Activated naive CD4-positive, alpha-beta T cell treated with anti-CD3 and anti-CD28 coated beads, Interleukin-2, amount 50 U/mL, for 24 hours (primary cell): ENCODE measurements at regions not wholly inside any gene's neighbourhood (a gene's known extent, or its start where the extent isn't known, plus 50 kb on each side); places are given as distances from the start of the nearest gene placed in this dataset.

Source experiments
- H3K27ac Mint-ChIP-seq: one replicate; pipeline ENCODE4 v1.8.0; 2021; ENCODE audit warnings: mild to moderate bottlenecking, mixed read lengths
- H3K27me3 Mint-ChIP-seq: one replicate; pipeline ENCODE4 v1.8.0; 2021; ENCODE audit warnings: mixed read lengths
- H3K36me3 Mint-ChIP-seq: one replicate; pipeline ENCODE4 v1.8.0; 2021; ENCODE audit warnings: mixed read lengths
- H3K4me1 Mint-ChIP-seq: one replicate; pipeline ENCODE4 v1.8.0; 2021; ENCODE audit warnings: mixed read lengths
- H3K4me3 Mint-ChIP-seq: one replicate; pipeline ENCODE4 v1.8.0; 2021; ENCODE audit warnings: mild to moderate bottlenecking, mixed read lengths
- H3K9me3 Mint-ChIP-seq: one replicate; pipeline ENCODE4 v1.8.0; 2021; ENCODE audit warnings: mixed read lengths

DNA sequence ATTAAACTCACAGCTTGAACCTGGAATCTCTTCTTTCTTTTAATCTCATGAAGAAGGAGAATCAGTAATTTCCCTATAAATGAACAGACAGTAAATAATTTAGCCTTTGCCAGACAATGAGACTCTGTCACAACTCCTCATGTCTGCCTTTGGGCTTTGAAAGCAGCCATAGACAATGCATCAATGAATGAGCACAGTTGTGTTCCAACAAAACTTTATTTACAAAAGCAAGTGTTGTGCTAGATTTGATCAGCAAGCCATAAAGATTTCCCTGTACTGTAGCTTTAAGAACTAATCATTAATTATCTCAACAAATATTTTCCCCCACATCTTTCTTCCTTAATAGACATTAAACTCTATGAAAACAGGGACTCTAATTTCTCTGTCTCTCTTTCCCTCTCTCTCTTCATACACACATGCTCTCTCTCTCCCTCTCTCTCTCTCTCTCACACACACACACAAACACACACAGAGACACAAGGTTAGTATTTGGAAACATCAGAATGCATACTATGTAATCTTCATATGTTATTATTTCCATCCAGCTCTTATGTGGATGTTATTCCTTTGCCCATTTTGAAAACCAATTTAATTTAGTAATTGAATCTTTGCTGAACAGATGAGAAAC is 1209.8 kb upstream of the CDH6 start:
- no peaks in the 10 kb centered on the region for H3K4me1 Mint-ChIP-seq
- no peak overlapping the region for H3K27ac Mint-ChIP-seq
- no peaks in the 10 kb centered on the region for H3K36me3 Mint-ChIP-seq
- H3K27me3 Mint-ChIP-seq = no peaks in the 10 kb centered on the region
- H3K9me3 Mint-ChIP-seq = no peaks in the 10 kb centered on the region
- no peak overlapping the region for H3K4me3 Mint-ChIP-seq

DNA sequence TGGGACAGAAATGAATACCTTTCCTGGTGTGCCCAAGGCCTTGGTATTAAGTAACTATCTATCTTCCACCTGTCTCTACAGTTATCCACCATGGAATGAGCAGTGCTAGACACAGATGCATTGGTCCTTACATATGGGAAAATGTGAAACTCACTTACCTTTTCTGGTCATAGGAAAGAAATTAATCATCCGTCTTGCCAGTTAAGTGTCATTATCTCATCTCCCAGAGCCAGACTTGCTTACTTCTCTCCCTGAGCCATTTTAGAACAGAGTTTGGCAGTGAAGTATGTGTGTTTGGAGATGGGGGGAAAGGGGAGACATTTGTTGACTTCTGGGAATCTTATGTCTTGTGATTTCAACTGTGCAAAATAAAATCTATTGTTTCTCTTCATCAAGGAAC is 1211.0 kb upstream of the CDH6 start:
- H3K4me3 Mint-ChIP-seq = no peak overlapping the region
- no peaks in the 10 kb centered on the region for H3K27me3 Mint-ChIP-seq
- no peaks in the 10 kb centered on the region for H3K4me1 Mint-ChIP-seq
- peaks cover 5% of the 10 kb centered on the region for H3K9me3 Mint-ChIP-seq
- H3K36me3 Mint-ChIP-seq = no peaks in the 10 kb centered on the region
- H3K27ac Mint-ChIP-seq = no peak overlapping the region

DNA sequence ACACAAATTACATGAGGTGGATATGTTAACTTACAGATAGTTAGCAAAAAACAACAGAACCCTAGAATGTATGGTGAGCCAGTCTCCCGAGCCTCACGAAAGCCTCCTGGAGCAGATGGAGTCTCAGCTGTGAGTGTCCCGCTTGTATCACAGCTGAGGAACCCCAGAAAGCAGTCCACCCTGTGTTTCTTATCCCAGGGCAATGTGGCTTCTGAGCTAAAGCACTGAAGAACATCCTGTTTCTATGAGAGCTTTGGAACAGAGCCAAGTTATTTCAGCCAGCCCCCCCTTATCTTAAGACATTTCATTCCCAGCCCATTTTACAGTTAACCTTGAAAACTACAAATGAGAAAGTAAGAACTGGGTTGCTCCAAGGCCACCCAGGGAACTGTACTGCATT is 1220.9 kb upstream of the CDH6 start:
- no peak overlapping the region for H3K27ac Mint-ChIP-seq
- H3K9me3 Mint-ChIP-seq = no peaks in the 10 kb centered on the region
- H3K27me3 Mint-ChIP-seq = no peaks in the 10 kb centered on the region
- no peaks in the 10 kb centered on the region for H3K4me1 Mint-ChIP-seq
- H3K36me3 Mint-ChIP-seq = no peaks in the 10 kb centered on the region
- no peak overlapping the region for H3K4me3 Mint-ChIP-seq

DNA sequence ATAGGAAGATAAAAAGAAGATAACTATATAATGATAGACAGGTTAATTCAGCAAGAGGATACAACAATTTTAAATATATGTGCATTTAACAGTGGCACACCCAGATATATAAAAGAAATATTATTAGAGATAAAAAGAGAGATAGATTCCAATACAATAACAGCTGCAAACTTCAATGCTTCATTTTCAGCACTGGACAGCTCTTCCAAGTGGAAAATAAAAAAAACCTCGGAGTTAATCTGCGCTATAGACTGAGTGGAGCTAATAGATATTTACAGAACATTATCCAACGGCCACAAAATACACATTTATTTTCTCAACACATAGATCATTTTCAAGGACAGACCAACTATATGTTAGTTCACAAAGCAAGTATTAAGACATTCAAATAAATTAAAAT is 1229.5 kb upstream of the CDH6 start:
- Mint-ChIP-seq H3K4me3 (no peak overlapping the region), H3K36me3 (no peaks in the 10 kb centered on the region), H3K4me1 (no peaks in the 10 kb centered on the region), H3K9me3 (peaks cover 14% of the 10 kb centered on the region), H3K27ac (no peak overlapping the region), H3K27me3 (no peaks in the 10 kb centered on the region)

DNA sequence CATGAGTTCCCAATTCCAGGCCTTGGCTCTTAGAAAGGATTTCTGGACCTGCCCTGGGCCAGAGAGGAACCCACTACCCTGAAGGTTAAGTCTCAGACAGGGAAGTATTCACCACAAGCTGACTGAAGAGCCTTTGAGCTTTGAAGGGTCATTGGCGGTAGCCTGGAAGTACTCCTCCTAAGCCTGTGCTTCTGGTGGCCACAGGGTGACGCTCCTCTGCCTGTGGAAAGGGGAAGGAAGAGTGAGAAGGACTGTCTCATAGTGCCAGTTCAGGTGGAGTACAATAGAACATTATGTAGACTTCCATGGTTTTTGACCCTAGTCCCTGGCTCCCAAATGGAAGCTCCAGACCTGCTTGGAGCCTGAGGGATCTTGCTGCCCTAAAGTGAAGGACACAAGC is 1233.2 kb upstream of the CDH6 start:
- peaks cover 14% of the 10 kb centered on the region for H3K9me3 Mint-ChIP-seq
- H3K4me1 Mint-ChIP-seq = no peaks in the 10 kb centered on the region
- no peak overlapping the region for H3K27ac Mint-ChIP-seq
- H3K4me3 Mint-ChIP-seq = no peak overlapping the region
- H3K36me3 Mint-ChIP-seq = no peaks in the 10 kb centered on the region
- H3K27me3 Mint-ChIP-seq = no peaks in the 10 kb centered on the region

DNA sequence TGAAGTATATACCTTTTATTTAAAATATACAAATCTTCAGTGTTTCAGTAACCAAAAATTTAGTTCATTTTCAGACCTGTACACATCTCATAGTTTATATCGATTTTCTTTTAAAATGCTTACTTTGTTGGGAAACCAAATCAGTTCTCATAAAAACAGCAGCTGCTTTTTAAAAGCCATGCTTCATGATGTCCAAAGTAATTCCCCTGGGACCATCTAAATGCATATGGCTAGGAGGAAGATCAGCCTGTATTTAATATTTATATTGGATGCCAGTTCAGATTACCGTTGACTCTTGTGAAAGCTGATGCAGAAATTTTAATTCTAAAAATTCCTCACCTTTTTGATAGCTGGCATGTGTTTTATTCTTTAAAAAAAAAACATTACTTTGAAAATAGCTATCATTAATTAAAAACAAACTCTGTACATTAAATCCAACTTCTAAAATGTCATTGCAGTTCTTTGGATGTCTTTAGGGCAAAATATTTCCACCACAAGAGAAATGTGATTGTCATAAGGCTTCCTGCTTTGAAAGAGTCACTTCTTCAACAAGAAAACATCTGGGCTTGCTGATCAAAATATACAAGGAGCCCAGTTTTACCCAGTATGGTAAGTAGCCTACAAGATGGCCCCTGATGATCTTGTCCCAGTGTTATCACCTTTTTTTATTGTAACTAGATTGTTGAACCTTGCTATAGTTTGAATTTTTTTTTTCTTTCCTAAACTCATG is 1242.9 kb upstream of the CDH6 start:
- Mint-ChIP-seq H3K4me1 (no peaks in the 10 kb centered on the region), H3K9me3 (peaks cover 4% of the 10 kb centered on the region)

DNA sequence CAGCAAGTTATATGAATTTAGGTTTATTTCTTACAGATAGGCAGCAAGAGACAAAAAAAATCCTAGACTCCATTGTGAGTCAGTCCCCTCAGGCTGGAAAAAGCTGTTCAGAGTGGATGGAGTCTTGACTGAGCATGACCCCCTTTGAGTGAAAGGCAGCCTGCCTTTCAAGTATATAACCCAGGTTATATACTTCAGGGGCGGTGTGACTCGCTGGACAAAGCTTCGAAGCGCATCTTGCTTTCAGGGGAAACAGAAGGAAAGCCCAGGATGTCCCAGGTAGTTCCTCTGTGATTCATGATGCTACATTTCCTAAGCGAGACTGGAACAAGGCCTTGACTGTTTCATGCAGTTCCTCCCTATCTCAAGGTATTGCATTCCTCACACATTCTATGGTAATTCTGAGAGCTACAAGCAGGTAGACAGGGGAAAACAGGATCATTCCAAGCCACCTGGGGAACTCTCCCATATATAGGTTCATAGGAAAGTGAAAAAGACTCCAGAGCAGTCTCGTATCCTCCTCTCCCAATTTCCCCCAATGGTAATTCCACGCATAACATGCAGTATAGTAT is 1244.1 kb upstream of the CDH6 start:
- no peaks in the 10 kb centered on the region for H3K36me3 Mint-ChIP-seq
- H3K9me3 Mint-ChIP-seq = peaks cover 4% of the 10 kb centered on the region
- no peaks in the 10 kb centered on the region for H3K4me1 Mint-ChIP-seq
- H3K27ac Mint-ChIP-seq = no peak overlapping the region
- no peaks in the 10 kb centered on the region for H3K27me3 Mint-ChIP-seq
- no peak overlapping the region for H3K4me3 Mint-ChIP-seq

More for the DNA sequence above, 1242.9 kb upstream of the CDH6 start:
- Mint-ChIP-seq H3K27ac (no peak overlapping the region), H3K4me3 (no peak overlapping the region), H3K27me3 (no peaks in the 10 kb centered on the region), H3K36me3 (no peaks in the 10 kb centered on the region)

DNA sequence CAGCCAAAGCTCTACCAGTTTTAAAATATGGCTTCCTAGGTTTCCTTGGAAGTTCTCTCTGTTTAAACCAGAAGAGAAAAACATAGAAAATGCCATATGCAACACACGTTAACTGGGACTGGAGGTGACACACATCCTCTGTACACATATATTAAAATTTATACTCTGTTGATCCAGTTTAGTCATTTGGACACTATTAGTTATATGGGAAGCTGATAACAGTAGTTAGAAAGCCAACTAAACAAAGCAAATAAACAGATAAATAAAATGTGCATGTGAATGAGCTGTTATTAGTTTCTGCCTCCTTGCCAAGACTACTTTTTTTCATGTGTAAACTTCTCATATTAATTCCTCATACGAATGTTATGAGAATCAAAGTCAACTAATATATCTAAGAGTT is 1249.2 kb upstream of the CDH6 start:
- Mint-ChIP-seq H3K27me3 (no peaks in the 10 kb centered on the region), H3K4me3 (no peak overlapping the region), H3K4me1 (no peaks in the 10 kb centered on the region), H3K36me3 (no peaks in the 10 kb centered on the region), H3K9me3 (no peaks in the 10 kb centered on the region), H3K27ac (no peak overlapping the region)

DNA sequence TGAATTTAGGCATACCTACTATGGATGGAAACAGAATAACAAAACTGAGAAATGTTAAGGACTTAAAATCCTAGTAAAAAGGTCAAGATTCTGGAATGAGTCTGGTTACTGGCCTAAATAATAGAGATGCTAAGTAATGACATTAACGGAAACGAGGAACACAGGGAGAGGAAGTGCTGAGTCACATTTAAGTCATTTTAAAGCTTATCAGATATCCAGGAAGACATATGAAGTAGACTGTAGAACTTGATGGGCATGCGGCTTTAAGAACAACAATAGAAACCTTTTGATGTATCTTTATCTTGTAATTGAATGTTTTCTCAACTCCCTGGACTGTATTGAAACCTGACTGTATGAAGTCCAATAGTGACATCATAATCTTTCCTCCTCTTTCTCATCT is 1251.4 kb upstream of the CDH6 start:
- H3K36me3 Mint-ChIP-seq = no peaks in the 10 kb centered on the region
- no peak overlapping the region for H3K27ac Mint-ChIP-seq
- H3K9me3 Mint-ChIP-seq = no peaks in the 10 kb centered on the region
- H3K27me3 Mint-ChIP-seq = no peaks in the 10 kb centered on the region
- H3K4me1 Mint-ChIP-seq = no peaks in the 10 kb centered on the region
- H3K4me3 Mint-ChIP-seq = no peak overlapping the region

DNA sequence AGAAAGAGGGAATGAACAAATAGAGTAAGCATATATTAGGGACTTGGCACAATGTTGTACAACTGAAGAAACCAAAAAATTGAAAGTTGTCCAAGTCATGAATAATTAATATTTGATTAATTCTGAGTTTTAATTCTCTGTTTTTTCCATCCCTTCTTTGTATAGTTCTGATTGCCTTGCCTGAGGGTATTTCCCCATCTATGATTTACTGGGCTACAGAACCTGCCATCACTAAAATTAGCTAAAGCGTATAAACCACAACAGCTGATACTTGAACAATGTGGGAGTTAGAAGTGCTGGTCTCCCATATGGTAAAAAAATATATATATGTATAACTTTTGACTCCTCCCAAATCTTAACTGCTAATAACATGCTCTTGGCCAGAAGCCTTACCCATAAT is 1253.5 kb upstream of the CDH6 start:
- Mint-ChIP-seq H3K27ac (no peak overlapping the region), H3K9me3 (no peaks in the 10 kb centered on the region), H3K27me3 (no peaks in the 10 kb centered on the region), H3K4me1 (no peaks in the 10 kb centered on the region), H3K36me3 (no peaks in the 10 kb centered on the region), H3K4me3 (no peak overlapping the region)

DNA sequence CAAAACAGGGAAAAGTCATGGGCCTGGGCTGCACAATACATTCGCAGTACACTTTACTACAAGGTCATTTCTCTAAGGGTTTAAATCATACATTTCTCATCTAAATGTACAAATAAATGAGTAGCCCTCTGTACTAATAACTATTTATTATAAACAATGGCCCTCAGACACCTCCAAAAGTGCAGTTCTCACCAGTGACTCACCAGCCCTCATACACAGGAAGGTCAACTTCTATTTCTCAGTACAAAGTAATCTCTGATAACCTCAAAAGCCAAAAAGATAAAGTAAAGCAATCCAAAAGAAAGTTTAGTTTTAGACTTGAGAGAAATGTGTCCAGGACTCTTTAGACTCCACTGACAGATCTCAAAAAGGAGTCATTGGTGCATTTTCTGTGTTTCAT is 1258.1 kb upstream of the CDH6 start:
- no peaks in the 10 kb centered on the region for H3K9me3 Mint-ChIP-seq
- no peaks in the 10 kb centered on the region for H3K27me3 Mint-ChIP-seq
- no peak overlapping the region for H3K4me3 Mint-ChIP-seq
- no peaks in the 10 kb centered on the region for H3K36me3 Mint-ChIP-seq
- H3K27ac Mint-ChIP-seq = no peak overlapping the region
- H3K4me1 Mint-ChIP-seq = no peaks in the 10 kb centered on the region

DNA sequence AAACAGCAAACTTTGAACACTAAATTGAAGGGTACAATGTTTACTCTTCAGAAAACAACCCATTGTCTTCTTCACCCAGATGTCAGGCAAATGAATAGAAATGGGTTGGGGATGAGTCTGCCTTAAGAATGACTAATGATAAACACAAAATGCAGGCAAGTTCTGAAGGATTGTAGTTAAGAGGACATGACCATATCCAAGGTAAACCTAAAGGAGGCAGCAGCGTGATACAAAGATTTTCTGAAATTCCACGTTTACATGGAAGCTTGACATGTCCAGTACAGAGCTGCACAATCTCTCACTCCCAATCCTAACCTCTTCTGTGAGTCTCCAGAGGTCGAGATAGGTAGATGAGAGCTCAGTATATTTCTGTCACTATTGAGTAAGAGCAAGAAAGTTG is 1263.2 kb upstream of the CDH6 start:
- Mint-ChIP-seq H3K36me3 (no peaks in the 10 kb centered on the region), H3K9me3 (peaks cover 4% of the 10 kb centered on the region), H3K4me3 (no peak overlapping the region), H3K27ac (no peak overlapping the region), H3K27me3 (no peaks in the 10 kb centered on the region), H3K4me1 (no peaks in the 10 kb centered on the region)

DNA sequence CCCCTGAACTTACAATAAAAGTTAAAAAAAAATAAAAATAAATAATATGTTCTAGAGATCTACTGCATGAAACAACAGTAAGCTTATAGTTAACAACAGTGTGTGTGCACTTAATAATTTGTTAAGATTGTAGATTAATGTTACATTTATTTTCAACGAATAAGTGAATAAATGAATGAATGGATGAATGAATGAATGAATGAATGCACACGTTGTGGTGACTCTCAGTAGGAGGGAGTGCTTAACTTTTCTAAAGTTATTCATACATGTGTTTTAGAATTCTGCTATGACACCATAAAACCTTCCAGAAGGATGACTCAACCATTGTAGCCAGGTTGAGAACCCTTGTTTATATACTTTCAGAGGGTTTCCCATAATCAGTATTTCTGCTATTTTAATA is 1269.4 kb upstream of the CDH6 start:
- Mint-ChIP-seq H3K4me3 (no peak overlapping the region), H3K9me3 (peaks cover 15% of the 10 kb centered on the region), H3K36me3 (no peaks in the 10 kb centered on the region), H3K27ac (no peak overlapping the region), H3K4me1 (no peaks in the 10 kb centered on the region), H3K27me3 (no peaks in the 10 kb centered on the region)

DNA sequence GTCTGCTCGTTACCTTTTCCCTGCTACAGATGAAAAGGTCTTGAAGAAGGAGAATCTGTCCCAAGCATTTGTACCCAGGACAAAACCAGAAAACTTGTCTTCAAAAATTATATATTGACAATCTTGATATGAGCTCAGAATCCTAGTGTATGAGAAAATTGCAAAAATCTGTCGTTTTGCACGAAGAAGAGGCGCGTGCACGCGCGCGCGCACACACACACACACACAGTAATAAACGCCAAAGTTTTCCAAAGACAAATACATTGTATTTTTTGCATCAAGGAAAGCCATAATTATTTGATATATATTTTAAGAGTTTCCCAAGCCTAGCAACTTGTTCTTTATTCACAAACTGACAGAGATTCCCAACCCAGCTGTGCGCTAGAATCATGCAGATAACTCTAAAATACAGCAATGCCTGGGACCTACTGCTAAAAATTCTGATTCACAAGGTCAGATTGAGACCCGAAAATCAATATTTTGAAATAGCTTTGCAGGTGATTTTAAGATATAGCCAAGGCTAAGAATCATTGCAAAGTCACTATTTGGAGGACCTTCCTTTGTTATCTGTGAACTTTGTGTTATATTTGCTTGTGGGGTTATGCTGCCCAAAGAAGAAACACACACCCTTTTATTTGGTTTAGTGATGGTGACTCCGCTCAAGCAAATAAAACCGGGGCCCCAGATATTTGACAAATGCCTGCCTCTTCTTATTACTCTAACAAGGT is 1287.7 kb upstream of the CDH6 start:
- Mint-ChIP-seq H3K36me3 (no peaks in the 10 kb centered on the region), H3K27ac (no peak overlapping the region), H3K9me3 (no peaks in the 10 kb centered on the region), H3K27me3 (no peaks in the 10 kb centered on the region), H3K4me3 (no peak overlapping the region), H3K4me1 (no peaks in the 10 kb centered on the region)

DNA sequence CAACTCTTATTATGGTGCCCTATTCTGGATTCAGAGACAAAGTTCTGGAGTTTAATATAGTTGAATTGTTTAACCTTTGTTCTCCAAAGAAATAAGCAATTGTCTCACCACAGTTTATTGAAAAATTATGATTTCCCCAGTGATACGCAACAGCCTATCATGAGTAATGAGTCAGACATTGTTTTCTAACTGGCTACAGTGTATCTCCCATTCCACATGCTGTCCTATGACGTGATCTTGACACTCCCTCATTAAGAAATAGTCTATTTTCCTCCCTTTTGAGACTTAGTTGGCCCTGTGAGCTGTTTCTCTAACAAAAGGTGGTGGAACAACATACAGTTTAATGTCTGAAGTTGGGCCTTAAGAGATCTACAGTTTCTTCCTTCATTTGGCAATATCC is 1290.6 kb upstream of the CDH6 start:
- H3K4me1 Mint-ChIP-seq = no peaks in the 10 kb centered on the region
- H3K36me3 Mint-ChIP-seq = no peaks in the 10 kb centered on the region
- no peak overlapping the region for H3K4me3 Mint-ChIP-seq
- H3K27me3 Mint-ChIP-seq = no peaks in the 10 kb centered on the region
- no peaks in the 10 kb centered on the region for H3K9me3 Mint-ChIP-seq
- no peak overlapping the region for H3K27ac Mint-ChIP-seq

DNA sequence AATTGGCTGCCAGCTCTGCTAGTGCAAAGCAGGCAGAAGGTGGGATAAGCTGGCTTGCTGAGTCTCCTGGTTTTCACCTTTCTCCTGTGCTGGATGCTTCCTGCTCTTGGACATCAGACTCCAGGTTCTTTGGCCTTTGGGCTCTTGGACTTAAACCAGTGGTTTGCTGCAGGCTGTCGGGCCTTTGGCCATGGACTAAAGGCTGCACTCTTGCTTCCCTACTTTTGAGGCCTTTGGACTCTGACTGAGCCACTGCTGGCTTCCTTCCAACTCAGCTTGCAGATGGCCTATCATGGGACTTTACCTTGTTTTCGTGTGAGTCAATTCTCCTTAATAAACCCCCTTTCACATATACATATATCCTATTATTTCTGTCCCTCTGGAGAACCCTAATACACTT is 1293.9 kb upstream of the CDH6 start:
- no peak overlapping the region for H3K4me3 Mint-ChIP-seq
- H3K4me1 Mint-ChIP-seq = no peaks in the 10 kb centered on the region
- H3K9me3 Mint-ChIP-seq = peaks cover 5% of the 10 kb centered on the region
- no peak overlapping the region for H3K27ac Mint-ChIP-seq
- H3K27me3 Mint-ChIP-seq = no peaks in the 10 kb centered on the region
- H3K36me3 Mint-ChIP-seq = no peaks in the 10 kb centered on the region
